HPDE6-E6E7 (cell line): ENCODE measurements at regions not wholly inside any gene's neighbourhood (a gene's known extent, or its start where the extent isn't known, plus 50 kb on each side); places are given as distances from the start of the nearest gene placed in this dataset.
A peak's percentile ranks its signal among the peaks of the same experiment; 100 is the strongest.

Source experiments
- DNase-seq: peaks from one replicate; pipeline ENCODE4 v3.0.0; 2011; ENCODE audit warnings: missing footprints; ENCODE audit errors: extremely low spot score

- no peak for DNase-seq
These were observed 1017.6 kb downstream of the CNTNAP5 start for GRCh38 chr2:125042727-125043126.

- no peak for DNase-seq
These were observed 1045.8 kb downstream of the CNTNAP5 start for GRCh38 chr2:125070726-125071505.

GRCh38 chr2:125073440-125073839 lies 1048.4 kb downstream of the CNTNAP5 start:
- no peak for DNase-seq

GRCh38 chr2:125085904-125086303 lies 1060.8 kb downstream of the CNTNAP5 start:
- no peak for DNase-seq

- DNase-seq: no peak
These were observed 1061.5 kb downstream of the CNTNAP5 start for GRCh38 chr2:125086313-125087184.

DNA sequence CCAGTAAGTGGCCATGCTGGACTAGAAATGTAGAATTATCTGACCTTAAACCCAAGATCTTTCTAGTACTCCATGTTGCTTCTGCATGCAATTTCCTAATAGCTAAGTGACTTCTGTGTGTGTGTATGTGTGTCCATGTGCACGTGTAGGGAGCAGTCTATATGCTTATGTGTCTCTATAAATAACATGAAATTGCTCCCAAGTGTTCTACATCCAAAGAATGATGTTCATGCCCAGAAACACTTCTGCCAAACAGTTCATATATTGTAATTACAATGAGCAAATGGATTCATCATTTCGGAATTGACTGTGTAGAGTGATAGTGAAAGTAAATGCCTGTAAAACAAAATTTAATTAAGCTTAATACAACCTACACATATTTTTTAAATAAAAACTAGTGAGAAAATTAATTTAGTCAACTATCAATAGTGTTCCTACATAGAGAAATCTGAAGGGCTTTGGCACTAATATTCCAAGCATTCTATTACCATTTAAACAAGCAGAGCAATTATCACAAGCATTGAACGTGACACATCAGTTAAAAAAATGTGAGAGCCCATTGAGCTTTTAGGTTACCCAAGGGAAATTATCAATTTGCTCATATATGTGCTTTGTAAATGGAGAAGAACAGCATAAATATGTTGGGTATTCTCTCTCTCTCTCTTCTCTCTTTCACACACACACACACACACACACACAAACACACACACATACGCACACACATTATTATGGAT lies 1067.4 kb downstream of the CNTNAP5 start:
- DNase-seq: no peak

DNA sequence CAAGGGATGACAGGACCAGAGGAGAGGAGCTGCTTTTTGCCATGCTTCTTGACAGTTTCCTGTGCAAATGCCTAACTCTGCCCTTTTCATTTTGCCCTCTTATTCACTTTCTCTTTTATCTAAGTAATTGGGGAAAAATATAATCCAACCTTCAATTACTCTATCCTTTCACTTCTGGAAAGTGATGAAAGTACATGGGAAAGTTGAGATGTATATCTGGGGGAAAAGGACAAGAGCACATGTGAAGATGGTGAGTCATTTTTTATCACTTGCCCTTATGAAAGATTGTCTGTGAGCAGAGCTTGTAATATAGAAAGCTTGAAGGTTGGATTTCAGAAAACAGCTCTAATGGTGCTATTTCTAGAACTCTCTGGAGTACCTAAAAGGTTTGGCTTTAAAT lies 1070.7 kb downstream of the CNTNAP5 start:
- DNase-seq: no peak

DNA sequence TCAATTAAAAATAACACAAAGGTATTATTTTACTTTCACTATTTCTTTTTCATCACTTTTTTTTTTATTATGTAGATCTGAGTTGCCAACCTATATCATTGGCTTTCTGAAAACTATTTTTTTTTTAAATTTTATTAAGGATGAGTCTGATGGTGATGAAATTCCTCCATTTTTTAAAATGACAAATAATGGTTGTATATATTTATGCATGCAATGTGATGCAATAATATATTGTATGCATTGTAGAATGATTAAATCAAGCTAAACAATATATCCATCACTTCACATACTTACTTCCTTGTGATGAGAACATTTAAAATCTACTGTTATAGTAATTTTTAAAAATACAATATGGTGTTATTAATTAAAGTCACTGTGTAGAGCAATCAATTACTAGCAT lies 1081.6 kb downstream of the CNTNAP5 start:
- no peak for DNase-seq

- DNase-seq: no peak
These were observed 1082.4 kb downstream of the CNTNAP5 start for GRCh38 chr2:125107446-125107845.

DNA sequence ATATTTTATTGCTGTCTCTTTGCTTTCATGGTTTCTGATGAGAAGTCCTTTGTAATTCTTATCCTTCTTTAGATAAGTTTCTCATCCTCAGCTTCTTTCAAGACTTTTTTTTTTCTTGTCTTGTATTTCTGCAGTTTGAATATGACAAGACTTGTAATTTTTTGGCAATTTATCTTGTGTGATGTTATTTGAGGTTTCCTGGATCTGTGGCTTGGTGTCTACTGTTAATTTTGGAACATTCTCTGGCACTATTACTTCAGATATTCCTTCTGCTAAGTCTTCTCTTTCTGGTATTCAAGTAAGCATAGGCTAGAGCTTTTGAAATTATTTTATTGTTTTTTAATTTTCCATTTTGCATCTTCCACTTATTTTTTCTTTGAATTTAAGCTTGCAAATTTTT lies 1083.2 kb downstream of the CNTNAP5 start:
- DNase-seq: no peak

- DNase-seq: no peak
These were observed 1100.8 kb downstream of the CNTNAP5 start for GRCh38 chr2:125125902-125126301.

GRCh38 chr2:125160947-125161346 lies 1135.9 kb downstream of the CNTNAP5 start:
- no peak for DNase-seq

- DNase-seq: no peak
These were observed 1142.1 kb downstream of the CNTNAP5 start for GRCh38 chr2:125167152-125167551.

- peak; percentile 2 for DNase-seq
These were observed 1142.7 kb downstream of the CNTNAP5 start for GRCh38 chr2:125167820-125168219.

- no peak for DNase-seq
These were observed 1143.4 kb downstream of the CNTNAP5 start for GRCh38 chr2:125168442-125168841.

- DNase-seq: no peak
These were observed 1144.1 kb downstream of the CNTNAP5 start for GRCh38 chr2:125169022-125169763.

- no peak for DNase-seq
These were observed 1144.7 kb downstream of the CNTNAP5 start for GRCh38 chr2:125169764-125170146.

DNA sequence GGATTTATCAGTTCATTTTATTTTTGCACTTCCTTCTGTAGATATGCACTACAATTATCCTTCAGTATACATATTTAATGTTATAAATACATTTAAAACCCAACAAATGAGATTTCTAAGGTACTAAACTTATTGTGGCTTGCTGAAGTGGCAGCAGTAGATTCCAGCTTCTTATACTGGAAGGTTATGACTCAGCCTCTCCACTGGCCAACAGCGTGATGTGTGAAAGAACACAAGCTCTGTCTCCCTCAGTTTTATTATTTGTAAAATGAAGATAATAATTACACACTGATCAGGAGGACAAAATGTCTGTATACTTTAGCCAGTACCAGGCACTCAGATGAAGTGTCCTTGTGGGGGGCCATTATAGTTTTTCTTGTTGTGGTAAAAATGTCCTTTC lies 1147.1 kb downstream of the CNTNAP5 start:
- no peak for DNase-seq

- no peak for DNase-seq
These were observed 1150.3 kb downstream of the CNTNAP5 start for GRCh38 chr2:125175415-125175814.

- DNase-seq: no peak
These were observed 1160.7 kb downstream of the CNTNAP5 start for GRCh38 chr2:125185691-125186270.

DNA sequence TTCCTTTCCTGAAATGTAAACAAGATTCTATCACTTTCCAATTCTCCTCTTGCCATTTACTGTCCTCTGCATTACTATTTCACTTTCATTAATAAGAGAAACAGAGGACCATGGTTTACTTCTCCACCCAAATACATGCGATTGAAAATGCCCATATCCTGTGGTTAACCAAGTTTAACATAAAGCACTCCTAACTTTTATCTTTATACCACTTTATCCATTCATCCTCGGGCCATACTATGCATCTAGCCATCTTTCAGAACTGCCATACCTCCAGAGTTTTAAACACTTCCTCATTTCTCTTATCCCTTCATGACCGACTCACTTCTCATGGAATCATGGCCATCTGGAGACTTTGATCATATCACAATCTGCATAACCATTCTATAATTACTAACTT lies 1182.3 kb downstream of the CNTNAP5 start:
- DNase-seq: no peak
